Left ventricle myocardium inferior (tissue), 1 donor: ENCODE measurements at regions not wholly inside any gene's neighbourhood (a gene's known extent, or its start where the extent isn't known, plus 50 kb on each side); places are given as distances from the start of the nearest gene placed in this dataset.

ENCODE experiments used
- DNase-seq: peaks from one replicate; pipeline ENCODE4 v3.0.0-alpha.2; 2020
- H3K27ac ChIP-seq: fragments of 200-600 bp; replicated peaks from 2 replicates; pipeline ENCODE4 v1.8.0; 2021
- H3K27me3 ChIP-seq: fragments of 200-600 bp; 2 replicates; pipeline ENCODE4 v1.8.0; 2021; ENCODE audit warnings: low read depth
- H3K36me3 ChIP-seq: fragments of 200-600 bp; 2 replicates; pipeline ENCODE4 v1.8.0; 2021
- H3K4me1 ChIP-seq: fragments of 200-600 bp; 2 replicates; pipeline ENCODE4 v1.8.0; 2021
- H3K4me3 ChIP-seq: fragments of 200-600 bp; 2 replicates; pipeline ENCODE4 v1.8.0; 2021; ENCODE audit warnings: mild to moderate bottlenecking, moderate library complexity
- H3K9me3 ChIP-seq: fragments of 200-600 bp; replicated peaks from 2 replicates; pipeline ENCODE4 v1.8.0; 2021
- CTCF ChIP-seq: fragments of 200-600 bp; IDR thresholded peaks from 2 replicates; pipeline ENCODE4 v1.8.0; 2021; ENCODE audit warnings: antibody characterized with exemption, mild to moderate bottlenecking, borderline replicate concordance
- intact Hi-C: fragments of 100-400 bp; cut with micrococcal nuclease; formaldehyde crosslinking; loops from one replicate; pipeline ENCODE4 v1.11.0; 2022
- donor health status: DM: no; HTN: yes; CAD: no; lungs with severe emphysema.

- no peak for TF ChIP-seq CTCF
- intact Hi-C loops = no loop called here
- Histone ChIP-seq H3K36me3 (no peaks in the 10 kb centered on the region), H3K27me3 (no peaks in the 10 kb centered on the region), H3K4me3 (no peak overlapping the region), H3K4me1 (no peaks in the 10 kb centered on the region), H3K9me3 (peaks cover 3% of the 10 kb centered on the region), H3K27ac (no peak overlapping the region)
- DNase-seq = no peak
These were observed 200.5 kb upstream of the OR4E1 start for GRCh38 chr14:21874167-21874566.

DNA sequence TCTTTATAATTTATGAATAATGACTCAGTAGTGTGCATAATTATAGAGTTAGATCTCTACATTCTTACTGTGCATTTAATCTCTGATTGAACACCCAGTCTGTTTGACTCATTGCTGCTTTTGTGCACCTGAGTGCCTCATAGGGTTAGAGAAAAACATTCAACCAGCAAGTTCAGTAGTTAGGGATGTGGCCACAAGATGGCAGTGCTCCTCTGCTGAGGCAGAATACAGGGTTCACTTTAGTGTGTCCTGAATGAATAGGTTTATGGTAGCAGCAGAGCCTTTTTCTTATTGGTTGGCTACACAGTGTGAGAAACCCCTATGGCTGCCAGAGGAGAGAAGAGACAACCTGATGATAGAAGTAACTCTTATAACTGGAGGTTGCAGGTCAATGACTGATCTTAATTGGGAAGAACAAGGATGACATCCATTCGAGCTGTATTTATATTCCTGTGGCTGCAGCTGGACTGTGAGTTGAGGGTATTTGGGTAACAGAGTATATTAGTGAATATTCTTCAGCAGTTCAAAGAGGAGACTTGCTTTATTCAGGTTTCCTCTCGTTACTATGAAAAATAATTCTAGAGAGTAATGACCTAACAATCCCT lies 194.9 kb upstream of the OR4E1 start:
- Histone ChIP-seq H3K27me3 (peaks cover 21% of the 10 kb centered on the region), H3K27ac (no peak overlapping the region), H3K4me3 (no peak overlapping the region), H3K4me1 (no peaks in the 10 kb centered on the region), H3K9me3 (peaks cover 3% of the 10 kb centered on the region), H3K36me3 (no peaks in the 10 kb centered on the region)
- no peak for DNase-seq
- intact Hi-C loops = no loop called here
- TF ChIP-seq CTCF = peak; percentile 65

- no peak for DNase-seq
- H3K36me3 ChIP-seq = no peaks in the 10 kb centered on the region
- H3K4me3 ChIP-seq = no peak overlapping the region
- no peak for TF ChIP-seq CTCF
- peaks cover 27% of the 10 kb centered on the region for H3K27me3 ChIP-seq
- intact Hi-C loops = no loop called here
- H3K4me1 ChIP-seq = no peaks in the 10 kb centered on the region
- no peak overlapping the region for H3K27ac ChIP-seq
- peaks cover 3% of the 10 kb centered on the region for H3K9me3 ChIP-seq
These were observed 193.9 kb upstream of the OR4E1 start for GRCh38 chr14:21867541-21867940.

DNA sequence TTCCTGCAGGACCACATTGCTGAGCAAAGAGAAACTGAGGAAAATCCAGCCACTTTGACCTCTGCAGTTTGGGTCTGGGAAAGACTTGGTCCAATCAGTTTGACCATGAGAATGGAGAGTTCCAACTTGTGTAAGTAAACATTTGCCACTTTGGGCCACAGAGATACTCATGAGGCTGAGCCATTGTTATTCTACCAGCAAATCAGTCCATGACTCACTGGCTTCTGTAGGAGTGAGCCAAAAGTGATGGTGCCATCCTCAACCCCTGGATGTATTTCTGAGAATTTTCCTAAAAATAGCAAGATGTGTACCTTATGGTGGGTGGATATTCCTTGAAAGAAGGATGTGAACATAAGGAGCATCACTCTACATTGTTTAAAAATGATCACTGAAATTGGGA lies 192.9 kb upstream of the OR4E1 start:
- Histone ChIP-seq H3K4me3 (no peak overlapping the region), H3K27ac (no peak overlapping the region), H3K4me1 (no peaks in the 10 kb centered on the region), H3K36me3 (no peaks in the 10 kb centered on the region), H3K9me3 (peaks cover 3% of the 10 kb centered on the region), H3K27me3 (peaks cover 31% of the 10 kb centered on the region)
- no peak for DNase-seq
- intact Hi-C loops = no loop called here
- TF ChIP-seq CTCF = no peak

- no peaks in the 10 kb centered on the region for H3K4me1 ChIP-seq
- H3K36me3 ChIP-seq = no peaks in the 10 kb centered on the region
- H3K9me3 ChIP-seq = no peaks in the 10 kb centered on the region
- H3K27me3 ChIP-seq = peaks cover 35% of the 10 kb centered on the region
- no peak for DNase-seq
- H3K4me3 ChIP-seq = no peak overlapping the region
- TF ChIP-seq CTCF = no peak
- H3K27ac ChIP-seq = no peak overlapping the region
- intact Hi-C loops = no loop called here
These were observed 189.7 kb upstream of the OR4E1 start for GRCh38 chr14:21863289-21863688.
